HEK293T (cell line): ENCODE measurements at regions not wholly inside any gene's neighbourhood (a gene's known extent, or its start where the extent isn't known, plus 50 kb on each side); places are given as distances from the start of the nearest gene placed in this dataset.

ENCODE experiments used
- ARNT ChIP-seq: fragments of 450-650 bp; IDR thresholded peaks from 2 replicates; pipeline ENCODE4 v1.6.1; 2017; ENCODE audit warnings: mild to moderate bottlenecking
- BHLHE40 ChIP-seq: fragments of 450-650 bp; IDR thresholded peaks from 2 replicates; pipeline ENCODE4 v1.6.1; 2016; ENCODE audit warnings: mild to moderate bottlenecking, moderate library complexity, borderline replicate concordance
- CTBP1 ChIP-seq: fragments of 450-650 bp; IDR thresholded peaks from 2 replicates; pipeline ENCODE4 v1.6.1; 2016; ENCODE audit warnings: borderline replicate concordance
- ELF4 ChIP-seq: fragments of 450-650 bp; IDR thresholded peaks from 2 replicates; pipeline ENCODE4 v1.6.1; 2017; ENCODE audit warnings: antibody characterized with exemption
- FOXK2 ChIP-seq: fragments of 450-650 bp; IDR thresholded peaks from 2 replicates; pipeline ENCODE4 v1.6.1; 2016; ENCODE audit warnings: mild to moderate bottlenecking
- FOXM1 ChIP-seq: fragments of 450-650 bp; IDR thresholded peaks from 2 replicates; pipeline ENCODE4 v1.6.1; 2017; ENCODE audit warnings: mild to moderate bottlenecking, borderline replicate concordance
- HDGF ChIP-seq: fragments of 450-650 bp; IDR thresholded peaks from 2 replicates; pipeline ENCODE4 v1.6.1; 2017; ENCODE audit warnings: antibody characterized with exemption, borderline replicate concordance
- L3MBTL2 ChIP-seq: fragments of 450-650 bp; conservative IDR thresholded peaks from 2 replicates; pipeline ENCODE4 v1.6.1; 2016; ENCODE audit warnings: mild to moderate bottlenecking
- NFRKB ChIP-seq: fragments of 450-650 bp; IDR thresholded peaks from 2 replicates; pipeline ENCODE4 v1.6.1; 2016; ENCODE audit warnings: mild to moderate bottlenecking, moderate library complexity
- PKNOX1 ChIP-seq: fragments of 450-650 bp; IDR thresholded peaks from 2 replicates; pipeline ENCODE4 v1.6.1; 2016
- SP1 ChIP-seq: fragments of 450-650 bp; IDR thresholded peaks from 2 replicates; pipeline ENCODE4 v1.6.1; 2017
- SUZ12 ChIP-seq: fragments of 450-650 bp; IDR thresholded peaks from 2 replicates; pipeline ENCODE4 v1.6.1; 2016; ENCODE audit warnings: mild to moderate bottlenecking
- TARDBP ChIP-seq: fragments of 450-650 bp; IDR thresholded peaks from 2 replicates; pipeline ENCODE4 v1.6.1; 2016
- ZNF384 ChIP-seq: fragments of 450-650 bp; IDR thresholded peaks from 2 replicates; pipeline ENCODE4 v1.6.1; 2016

DNA sequence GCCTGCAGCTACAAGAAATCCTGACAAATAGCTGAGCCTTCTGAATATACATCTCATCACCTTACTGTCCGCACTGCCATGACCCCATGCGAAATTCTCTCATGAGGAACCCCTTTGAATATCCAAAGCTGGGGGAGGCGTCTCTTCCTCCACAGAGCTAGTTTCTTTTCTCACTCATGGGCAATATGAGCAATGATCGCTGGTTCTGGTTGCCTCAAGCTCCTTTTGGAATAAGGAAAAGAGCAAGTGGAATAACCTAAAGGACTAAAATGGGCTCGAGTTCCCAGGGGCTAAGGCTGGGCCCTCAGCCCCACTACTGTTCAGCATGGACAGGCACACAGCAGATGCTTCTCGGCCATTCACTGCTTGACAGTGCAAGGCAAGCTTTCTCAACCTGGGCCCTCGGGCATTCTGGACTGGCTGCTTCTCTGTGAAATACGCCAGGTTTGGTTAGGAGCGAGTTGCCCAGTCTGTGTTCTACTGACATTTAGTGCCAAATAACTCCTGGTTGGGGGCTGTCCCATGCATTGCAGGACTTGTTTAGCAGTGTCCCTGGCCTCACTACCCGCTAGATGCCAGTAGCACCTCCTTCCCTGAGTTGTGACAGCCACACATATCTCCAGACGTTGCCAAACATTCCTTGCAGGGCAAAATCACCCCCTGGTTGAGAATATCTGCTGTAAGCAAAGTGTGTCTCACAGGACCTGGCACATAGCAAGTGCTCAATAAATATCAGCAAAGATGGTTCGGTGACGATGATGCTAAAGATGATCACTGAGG is 156.8 kb downstream of the CEBPB start:
- TF ChIP-seq CTBP1 (no peak), SP1 (no peak), TARDBP (no peak), NFRKB (no peak), SUZ12 (no peak), ELF4 (no peak), FOXK2 (no peak), BHLHE40 (no peak), L3MBTL2 (no peak), PKNOX1 (no peak), FOXM1 (no peak), ZNF384 (no peak), HDGF (no peak), ARNT (no peak)
